MCF 10A (cell line): ENCODE measurements at regions not wholly inside any gene's neighbourhood (a gene's known extent, or its start where the extent isn't known, plus 50 kb on each side); places are given as distances from the start of the nearest gene placed in this dataset.

Experiments
- BruUV-seq: library from RNA; stranded (reverse); fragments of 400-500 nt; replicated peaks from 2 replicates; lab custom pipeline; 2021; lab: Mats Ljungman, UMichigan
- CTCF ChIA-PET: fragments of 300-600 bp; sonication (Branson Sonifier 250); formaldehyde crosslinking; extraction: SDS; loops from one replicate; lab custom pipeline; 2021; ENCODE audit warnings: antibody characterized with exemption, inconsistent platforms; lab: Yijun Ruan, JAX
- POLR2A ChIA-PET: fragments of 300-600, 350-650 bp; sonication (Branson Sonifier 250); formaldehyde crosslinking; extraction: SDS; loops from one replicate; lab custom pipeline; 2020; ENCODE audit warnings: antibody characterized with exemption, inconsistent platforms; lab: Yijun Ruan, JAX
- DNase-seq: peaks from one replicate; pipeline ENCODE4 v3.0.0-alpha.2; 2018; ENCODE audit not compliant: unreplicated experiment
- H3K27ac Mint-ChIP-seq: one replicate; pipeline ENCODE4 v1.8.0; 2022; ENCODE audit warnings: mild to moderate bottlenecking, low read depth, mixed read lengths; ENCODE audit not compliant: unreplicated experiment
- H3K27me3 Mint-ChIP-seq: one replicate; pipeline ENCODE4 v1.8.0; 2022; ENCODE audit warnings: mixed read lengths; ENCODE audit not compliant: insufficient read depth, unreplicated experiment
- H3K36me3 Mint-ChIP-seq: one replicate; pipeline ENCODE4 v1.8.0; 2022; ENCODE audit warnings: mild to moderate bottlenecking, moderate library complexity, mixed read lengths; ENCODE audit not compliant: insufficient read depth, unreplicated experiment
- H3K4me1 Mint-ChIP-seq: one replicate; pipeline ENCODE4 v1.8.0; 2022; ENCODE audit warnings: mixed read lengths; ENCODE audit not compliant: insufficient read depth, unreplicated experiment
- H3K4me3 Mint-ChIP-seq: one replicate; pipeline ENCODE4 v1.8.0; 2022; ENCODE audit warnings: mild to moderate bottlenecking, moderate library complexity, mixed read lengths; ENCODE audit not compliant: unreplicated experiment
- H3K9me3 Mint-ChIP-seq: one replicate; pipeline ENCODE4 v1.8.0; 2022; ENCODE audit warnings: mixed read lengths; ENCODE audit not compliant: unreplicated experiment
- intact Hi-C: fragments of 100-400 bp; cut with micrococcal nuclease; formaldehyde crosslinking; loops from 2 replicates; pipeline ENCODE4 v1.14.1; 2022
- TF ChIP-seq, protein P1 (sequence below): fragments of 200-600 bp; IDR thresholded peaks from one replicate; pipeline ENCODE4 v1.8.0; 2022; ENCODE audit warnings: antibody characterized with exemption, mild to moderate bottlenecking; ENCODE audit not compliant: unreplicated experiment

DNA sequence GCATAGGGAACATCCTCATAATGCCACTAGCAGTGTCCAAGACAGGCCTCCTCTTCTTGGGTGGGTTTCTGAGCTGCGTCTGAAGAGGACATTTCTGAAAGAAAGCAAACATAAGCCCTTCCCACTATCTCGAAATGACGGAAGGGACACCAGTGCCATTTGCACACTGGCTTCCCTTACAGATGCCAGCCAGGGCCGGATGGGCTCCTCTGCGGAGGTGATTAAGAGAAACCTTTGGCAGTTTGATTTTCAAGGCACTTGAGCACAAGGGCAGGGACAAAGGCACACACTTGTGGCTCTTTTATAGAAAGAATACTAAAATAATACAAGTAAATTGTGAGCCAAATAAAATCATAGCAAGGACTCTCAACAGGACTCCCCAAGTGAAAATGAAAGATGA is 106.6 kb upstream of the CELF2 start:
- no peaks in the 10 kb centered on the region for H3K36me3 Mint-ChIP-seq
- peak overlapping the region; percentile 74 for H3K27ac Mint-ChIP-seq
- H3K4me3 Mint-ChIP-seq, result peak overlapping the region; percentile 66
- intact Hi-C loops, result no loop called here
- POLR2A ChIA-PET, result no interaction called here
- no peak for DNase-seq
- no peaks in the 10 kb centered on the region for H3K27me3 Mint-ChIP-seq
- BruUV-seq, result no TSS peak
- TF ChIP-seq, protein P1, sequence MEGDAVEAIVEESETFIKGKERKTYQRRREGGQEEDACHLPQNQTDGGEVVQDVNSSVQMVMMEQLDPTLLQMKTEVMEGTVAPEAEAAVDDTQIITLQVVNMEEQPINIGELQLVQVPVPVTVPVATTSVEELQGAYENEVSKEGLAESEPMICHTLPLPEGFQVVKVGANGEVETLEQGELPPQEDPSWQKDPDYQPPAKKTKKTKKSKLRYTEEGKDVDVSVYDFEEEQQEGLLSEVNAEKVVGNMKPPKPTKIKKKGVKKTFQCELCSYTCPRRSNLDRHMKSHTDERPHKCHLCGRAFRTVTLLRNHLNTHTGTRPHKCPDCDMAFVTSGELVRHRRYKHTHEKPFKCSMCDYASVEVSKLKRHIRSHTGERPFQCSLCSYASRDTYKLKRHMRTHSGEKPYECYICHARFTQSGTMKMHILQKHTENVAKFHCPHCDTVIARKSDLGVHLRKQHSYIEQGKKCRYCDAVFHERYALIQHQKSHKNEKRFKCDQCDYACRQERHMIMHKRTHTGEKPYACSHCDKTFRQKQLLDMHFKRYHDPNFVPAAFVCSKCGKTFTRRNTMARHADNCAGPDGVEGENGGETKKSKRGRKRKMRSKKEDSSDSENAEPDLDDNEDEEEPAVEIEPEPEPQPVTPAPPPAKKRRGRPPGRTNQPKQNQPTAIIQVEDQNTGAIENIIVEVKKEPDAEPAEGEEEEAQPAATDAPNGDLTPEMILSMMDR, result no peak
- H3K9me3 Mint-ChIP-seq, result no peaks in the 10 kb centered on the region
- CTCF ChIA-PET, result no interaction called here
- peaks cover 14% of the 10 kb centered on the region for H3K4me1 Mint-ChIP-seq

DNA sequence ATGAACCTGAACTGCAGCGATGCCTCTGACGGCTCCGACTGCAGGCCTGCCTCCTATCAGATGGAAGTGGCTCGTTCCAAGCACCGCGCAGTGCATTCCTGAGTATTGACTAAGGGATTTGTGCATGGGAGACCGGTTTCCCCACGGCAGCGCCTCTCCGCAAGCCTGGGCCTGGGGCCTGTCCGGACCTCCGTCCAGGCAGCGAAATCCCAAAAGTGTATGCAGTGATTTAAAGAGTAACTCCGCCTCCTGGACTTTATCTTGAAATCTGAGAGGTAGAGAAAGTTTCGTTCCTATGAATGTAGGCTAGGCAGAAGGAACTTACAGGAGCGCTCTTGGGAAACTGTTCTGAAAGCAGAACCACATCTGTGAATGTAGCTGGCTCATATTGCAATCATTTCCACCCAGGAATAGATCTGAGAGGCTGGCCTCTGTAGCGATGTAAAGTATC is 106.2 kb upstream of the CELF2 start:
- intact Hi-C loops, result no loop called here
- H3K4me3 Mint-ChIP-seq, result peak overlapping the region; percentile 66
- H3K9me3 Mint-ChIP-seq, result no peaks in the 10 kb centered on the region
- no peaks in the 10 kb centered on the region for H3K36me3 Mint-ChIP-seq
- BruUV-seq, result no TSS peak
- H3K4me1 Mint-ChIP-seq, result peaks cover 14% of the 10 kb centered on the region
- ChIA-PET POLR2A (no interaction called here), CTCF (no interaction called here)
- TF ChIP-seq, protein P1, result no peak
- DNase-seq, result peak; percentile 82
- H3K27me3 Mint-ChIP-seq, result no peaks in the 10 kb centered on the region
- H3K27ac Mint-ChIP-seq, result peak overlapping the region; percentile 74

DNA sequence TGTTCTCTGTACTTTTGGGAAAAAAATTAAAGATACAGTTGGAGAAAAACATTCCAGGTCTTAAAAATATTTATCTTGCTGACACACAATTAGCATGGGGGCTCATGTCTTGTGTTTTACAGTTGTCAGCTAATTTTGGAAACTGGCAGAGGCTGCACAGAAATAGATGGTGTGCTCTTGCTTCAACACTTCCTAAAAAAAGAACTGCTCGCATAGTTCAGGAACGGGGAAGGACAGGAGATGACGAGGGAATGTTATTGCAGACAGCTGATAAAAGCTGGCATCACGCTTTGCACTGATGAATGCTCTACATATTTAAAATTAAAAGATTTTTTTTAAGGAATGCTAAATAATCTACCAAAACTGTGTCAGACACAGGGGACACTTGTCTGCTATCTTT is 103.5 kb upstream of the CELF2 start:
- Mint-ChIP-seq H3K36me3 (no peaks in the 10 kb centered on the region), H3K27ac (no peak overlapping the region), H3K9me3 (no peaks in the 10 kb centered on the region), H3K4me3 (no peak overlapping the region), H3K27me3 (no peaks in the 10 kb centered on the region), H3K4me1 (peaks cover 14% of the 10 kb centered on the region)
- BruUV-seq, result no TSS peak
- intact Hi-C loops, result no loop called here
- TF ChIP-seq, protein P1, result no peak
- DNase-seq, result no peak
- POLR2A ChIA-PET, result no interaction called here
- CTCF ChIA-PET, result no interaction called here

DNA sequence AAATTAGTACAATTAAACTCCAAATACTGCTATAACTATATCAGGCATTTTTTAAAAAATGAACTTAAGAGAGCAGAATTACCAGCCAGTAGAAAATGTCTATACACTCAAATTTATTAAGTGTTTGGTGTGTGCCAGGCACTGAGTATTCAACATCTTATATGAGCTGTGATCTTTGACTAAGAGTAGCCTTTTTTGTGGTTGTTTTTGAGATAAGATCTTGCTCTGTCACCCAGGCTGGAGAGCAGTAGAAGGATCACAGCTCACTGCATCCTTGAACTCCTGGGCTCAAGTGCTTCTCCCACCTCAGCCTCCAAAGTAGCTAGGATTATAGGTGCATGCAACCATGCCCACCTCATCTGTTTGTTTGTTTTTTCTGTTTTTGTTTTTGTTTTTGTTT is 102.5 kb upstream of the CELF2 start:
- intact Hi-C loops, result no loop called here
- BruUV-seq, result no TSS peak
- Mint-ChIP-seq H3K9me3 (no peaks in the 10 kb centered on the region), H3K36me3 (no peaks in the 10 kb centered on the region), H3K27ac (no peak overlapping the region), H3K4me3 (no peak overlapping the region), H3K27me3 (no peaks in the 10 kb centered on the region), H3K4me1 (peaks cover 14% of the 10 kb centered on the region)
- ChIA-PET POLR2A (no interaction called here), CTCF (no interaction called here)
- TF ChIP-seq, protein P1, result no peak
- no peak for DNase-seq
